ENCODE measurements at regions not wholly inside any gene's neighbourhood (a gene's known extent, or its start where the extent isn't known, plus 50 kb on each side); places are given as distances from the start of the nearest gene placed in this dataset.

DNA sequence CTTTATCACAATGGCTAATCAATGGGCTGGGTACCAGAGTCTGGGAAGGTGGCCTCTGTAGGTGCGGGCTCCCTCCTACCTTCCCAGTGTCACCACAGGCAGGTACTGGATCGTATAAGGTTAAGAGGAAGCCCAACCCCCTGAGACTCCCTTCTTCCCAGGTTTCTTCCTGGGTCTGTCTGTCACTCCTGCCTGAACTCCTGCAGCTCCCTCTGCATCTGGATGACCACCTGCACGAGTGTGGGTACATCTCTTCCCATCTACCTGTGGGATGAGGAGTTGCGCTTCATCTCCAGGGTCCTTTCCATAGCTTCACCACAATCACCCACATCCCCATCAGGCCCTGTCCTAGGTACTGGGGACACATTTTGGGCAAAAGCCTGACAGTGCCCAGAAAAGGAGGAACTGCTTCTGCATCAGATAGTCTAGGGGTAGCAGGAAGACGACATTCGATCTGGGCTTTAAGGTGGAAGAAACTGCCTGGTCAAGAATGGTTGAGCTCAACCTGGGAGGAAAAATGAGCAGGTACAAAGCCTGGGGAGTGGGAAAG, 112.2 kb upstream of the ALDH1B1 start:
- Histone ChIP-seq H3F3A (ENCODE audit: insufficient read depth, low read length) (no peaks in the 10 kb centered on the region), H3K9me2 (ENCODE audit: low read depth, low read length) (no peaks in the 10 kb centered on the region), H3K4me3 (ENCODE audit: low read depth, low read length, poor library complexity, severe bottlenecking) (no peak overlapping the region), H2AFZ (ENCODE audit: low read length) (no peak overlapping the region), H3K4me2 (ENCODE audit: low read length) (no peak overlapping the region), H3K9me3 (ENCODE audit: low read length) (no peaks in the 10 kb centered on the region), H3K36me3 (ENCODE audit: insufficient read depth, low read length) (no peaks in the 10 kb centered on the region), H3K27ac (ENCODE audit: low read depth, low read length, poor library complexity, severe bottlenecking) (no peak overlapping the region), H3K9ac (ENCODE audit: low read length) (no peak overlapping the region), H3K27me3 (ENCODE audit: insufficient read depth, low read length) (peaks cover 7% of the 10 kb centered on the region; the same call in 1 of the 2 replicates), H3K4me1 (ENCODE audit: insufficient read depth, low read length, severe bottlenecking) (no peaks in the 10 kb centered on the region), H4K20me1 (ENCODE audit: insufficient read depth, low read length) (no peaks in the 10 kb centered on the region), H3K79me2 (ENCODE audit: insufficient read depth, low read length) (no peaks in the 10 kb centered on the region)
- TF ChIP-seq CTCF (IDR thresholded peaks at IDR 0.05; ENCODE audit: low read length) (no peak), EZH2 (IDR thresholded peaks at IDR 0.05; ENCODE audit: borderline replicate concordance, low read length) (no peak)

- Histone ChIP-seq H3K4me3 (ENCODE audit: low read depth, low read length, poor library complexity, severe bottlenecking) (no peak overlapping the region), H3K27ac (ENCODE audit: low read depth, low read length, poor library complexity, severe bottlenecking) (no peak overlapping the region), H3K4me1 (ENCODE audit: insufficient read depth, low read length, severe bottlenecking) (no peaks in the 10 kb centered on the region), H3K9me2 (ENCODE audit: low read depth, low read length) (no peaks in the 10 kb centered on the region), H3K79me2 (ENCODE audit: insufficient read depth, low read length) (no peaks in the 10 kb centered on the region), H3K4me2 (ENCODE audit: low read length) (no peak overlapping the region), H3K27me3 (ENCODE audit: insufficient read depth, low read length) (peaks cover 4% of the 10 kb centered on the region; the same call in 1 of the 2 replicates), H3K36me3 (ENCODE audit: insufficient read depth, low read length) (no peaks in the 10 kb centered on the region), H3F3A (ENCODE audit: insufficient read depth, low read length) (no peaks in the 10 kb centered on the region), H3K9me3 (ENCODE audit: low read length) (no peaks in the 10 kb centered on the region), H3K9ac (ENCODE audit: low read length) (no peak overlapping the region), H4K20me1 (ENCODE audit: insufficient read depth, low read length) (no peaks in the 10 kb centered on the region), H2AFZ (ENCODE audit: low read length) (no peak overlapping the region)
- no peak for TF ChIP-seq CTCF (IDR thresholded peaks at IDR 0.05; ENCODE audit: low read length)
- TF ChIP-seq EZH2 (IDR thresholded peaks at IDR 0.05; ENCODE audit: borderline replicate concordance, low read length) = no peak
These were observed 113.4 kb upstream of the ALDH1B1 start for GRCh38 chr9:38278931-38279679.

GRCh38 chr9:38278457-38278856, 114.0 kb upstream of the ALDH1B1 start:
- Histone ChIP-seq H3K9me2 (ENCODE audit: low read depth, low read length) (no peaks in the 10 kb centered on the region), H3K4me2 (ENCODE audit: low read length) (no peak overlapping the region), H3K4me1 (ENCODE audit: insufficient read depth, low read length, severe bottlenecking) (no peaks in the 10 kb centered on the region), H3K27me3 (ENCODE audit: insufficient read depth, low read length) (peaks cover 4% of the 10 kb centered on the region; the same call in 1 of the 2 replicates), H2AFZ (ENCODE audit: low read length) (no peak overlapping the region), H3K4me3 (ENCODE audit: low read depth, low read length, poor library complexity, severe bottlenecking) (no peak overlapping the region), H3F3A (ENCODE audit: insufficient read depth, low read length) (no peaks in the 10 kb centered on the region), H3K9me3 (ENCODE audit: low read length) (no peaks in the 10 kb centered on the region), H4K20me1 (ENCODE audit: insufficient read depth, low read length) (no peaks in the 10 kb centered on the region), H3K27ac (ENCODE audit: low read depth, low read length, poor library complexity, severe bottlenecking) (no peak overlapping the region), H3K79me2 (ENCODE audit: insufficient read depth, low read length) (no peaks in the 10 kb centered on the region), H3K36me3 (ENCODE audit: insufficient read depth, low read length) (no peaks in the 10 kb centered on the region), H3K9ac (ENCODE audit: low read length) (no peak overlapping the region)
- TF ChIP-seq CTCF (IDR thresholded peaks at IDR 0.05; ENCODE audit: low read length) = no peak
- TF ChIP-seq EZH2 (IDR thresholded peaks at IDR 0.05; ENCODE audit: borderline replicate concordance, low read length) = no peak

Measured in OCI-LY1 (cell line).